ENCODE measurements at regions not wholly inside any gene's neighbourhood (a gene's known extent, or its start where the extent isn't known, plus 50 kb on each side); places are given as distances from the start of the nearest gene placed in this dataset.

DNA sequence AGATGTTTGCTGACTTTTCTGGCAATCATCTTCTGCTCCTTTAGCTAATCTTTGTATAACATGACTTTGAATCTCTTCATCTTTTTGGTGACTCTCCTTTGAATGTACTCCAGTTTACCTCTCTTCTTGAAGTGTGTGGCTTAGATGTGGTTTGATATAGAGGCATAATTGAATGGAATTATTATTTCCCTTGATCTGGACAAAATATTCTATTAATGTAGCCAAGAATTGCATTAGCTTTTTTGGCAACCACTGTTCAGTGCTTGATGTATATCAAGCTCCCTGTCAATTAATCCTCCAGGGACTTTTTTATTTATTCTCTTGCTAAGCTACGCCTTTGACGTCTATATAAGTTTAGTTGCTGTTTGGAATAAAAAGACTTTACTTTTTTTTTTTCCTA lies 490.8 kb downstream of the PCDH20 start:
- no peak for TF ChIP-seq EZH2phosphoT487 (IDR thresholded peaks at IDR 0.05; ENCODE audit: borderline replicate concordance, low read depth, low read length)
- TF ChIP-seq, protein P1, sequence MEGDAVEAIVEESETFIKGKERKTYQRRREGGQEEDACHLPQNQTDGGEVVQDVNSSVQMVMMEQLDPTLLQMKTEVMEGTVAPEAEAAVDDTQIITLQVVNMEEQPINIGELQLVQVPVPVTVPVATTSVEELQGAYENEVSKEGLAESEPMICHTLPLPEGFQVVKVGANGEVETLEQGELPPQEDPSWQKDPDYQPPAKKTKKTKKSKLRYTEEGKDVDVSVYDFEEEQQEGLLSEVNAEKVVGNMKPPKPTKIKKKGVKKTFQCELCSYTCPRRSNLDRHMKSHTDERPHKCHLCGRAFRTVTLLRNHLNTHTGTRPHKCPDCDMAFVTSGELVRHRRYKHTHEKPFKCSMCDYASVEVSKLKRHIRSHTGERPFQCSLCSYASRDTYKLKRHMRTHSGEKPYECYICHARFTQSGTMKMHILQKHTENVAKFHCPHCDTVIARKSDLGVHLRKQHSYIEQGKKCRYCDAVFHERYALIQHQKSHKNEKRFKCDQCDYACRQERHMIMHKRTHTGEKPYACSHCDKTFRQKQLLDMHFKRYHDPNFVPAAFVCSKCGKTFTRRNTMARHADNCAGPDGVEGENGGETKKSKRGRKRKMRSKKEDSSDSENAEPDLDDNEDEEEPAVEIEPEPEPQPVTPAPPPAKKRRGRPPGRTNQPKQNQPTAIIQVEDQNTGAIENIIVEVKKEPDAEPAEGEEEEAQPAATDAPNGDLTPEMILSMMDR (conservative IDR thresholded peaks at IDR 0.05; ENCODE audit: low read length), result no peak
